Calu3 (cell line): ENCODE measurements at regions not wholly inside any gene's neighbourhood (a gene's known extent, or its start where the extent isn't known, plus 50 kb on each side); places are given as distances from the start of the nearest gene placed in this dataset.

ENCODE experiments used
- BruUV-seq: library from RNA; stranded (reverse); fragments of 400-500 nt; replicated peaks from 2 replicates; lab custom pipeline; 2021; lab: Mats Ljungman, UMichigan
- CTCF ChIA-PET: fragments of 300-600 bp; sonication (Branson Sonifier 250); formaldehyde crosslinking; loops from one replicate; lab custom pipeline; 2022; ENCODE audit warnings: antibody characterized with exemption; lab: Charles Lee
- DNase-seq: peaks from one replicate; pipeline ENCODE4 v3.0.0; 2022
- H3K27ac Mint-ChIP-seq: one replicate; pipeline ENCODE4 v1.8.0; 2022; ENCODE audit warnings: mixed read lengths; ENCODE audit not compliant: unreplicated experiment
- H3K27me3 Mint-ChIP-seq: one replicate; pipeline ENCODE4 v1.8.0; 2022; ENCODE audit warnings: mixed read lengths; ENCODE audit not compliant: unreplicated experiment
- H3K36me3 Mint-ChIP-seq: one replicate; pipeline ENCODE4 v1.8.0; 2022; ENCODE audit warnings: mild to moderate bottlenecking, moderate library complexity, mixed read lengths; ENCODE audit not compliant: insufficient read depth, unreplicated experiment
- H3K4me1 Mint-ChIP-seq: one replicate; pipeline ENCODE4 v1.8.0; 2022; ENCODE audit warnings: mild to moderate bottlenecking, low read depth, mixed read lengths; ENCODE audit not compliant: unreplicated experiment
- H3K4me3 Mint-ChIP-seq: one replicate; pipeline ENCODE4 v1.8.0; 2022; ENCODE audit warnings: mild to moderate bottlenecking, low read depth, moderate library complexity, mixed read lengths; ENCODE audit not compliant: unreplicated experiment
- H3K9me3 Mint-ChIP-seq: one replicate; pipeline ENCODE4 v1.8.0; 2022; ENCODE audit warnings: low read depth, mixed read lengths; ENCODE audit not compliant: unreplicated experiment
- intact Hi-C: fragments of 100-400 bp; cut with micrococcal nuclease; formaldehyde crosslinking; loops from one replicate; pipeline ENCODE4 v1.10.0; 2022; ENCODE audit not compliant: unreplicated experiment
- TF ChIP-seq, protein P1 (sequence below): fragments of 200-600 bp; IDR thresholded peaks from one replicate; pipeline ENCODE4 v1.8.0; 2022; ENCODE audit warnings: antibody characterized with exemption; ENCODE audit not compliant: unreplicated experiment

DNA sequence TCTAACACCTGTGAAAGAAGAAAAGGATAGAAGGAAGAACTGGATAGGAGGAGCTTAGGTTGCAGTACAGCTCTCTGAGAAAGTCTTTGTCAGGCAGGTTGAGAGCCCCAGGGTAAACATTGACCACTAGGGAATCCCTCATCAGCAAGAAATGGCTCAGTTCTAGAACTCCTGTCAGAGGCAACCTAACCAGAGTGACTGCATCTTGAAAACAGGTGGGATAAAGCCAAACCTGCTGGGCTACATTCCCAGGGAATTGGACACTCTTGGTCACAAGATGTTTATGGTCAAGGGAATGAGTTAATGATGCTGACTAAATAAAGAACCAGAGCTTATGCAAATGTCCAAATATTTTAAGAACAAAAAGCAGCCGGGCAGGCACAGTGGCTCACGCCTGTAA lies 108.3 kb upstream of the MED14 start:
- Mint-ChIP-seq H3K27ac (no peak overlapping the region), H3K27me3 (no peaks in the 10 kb centered on the region), H3K4me1 (no peaks in the 10 kb centered on the region), H3K36me3 (no peaks in the 10 kb centered on the region), H3K9me3 (peaks cover 12% of the 10 kb centered on the region), H3K4me3 (no peak overlapping the region)
- intact Hi-C loops, result no loop called here
- no TSS peak for BruUV-seq
- CTCF ChIA-PET, result no interaction called here
- TF ChIP-seq, protein P1, sequence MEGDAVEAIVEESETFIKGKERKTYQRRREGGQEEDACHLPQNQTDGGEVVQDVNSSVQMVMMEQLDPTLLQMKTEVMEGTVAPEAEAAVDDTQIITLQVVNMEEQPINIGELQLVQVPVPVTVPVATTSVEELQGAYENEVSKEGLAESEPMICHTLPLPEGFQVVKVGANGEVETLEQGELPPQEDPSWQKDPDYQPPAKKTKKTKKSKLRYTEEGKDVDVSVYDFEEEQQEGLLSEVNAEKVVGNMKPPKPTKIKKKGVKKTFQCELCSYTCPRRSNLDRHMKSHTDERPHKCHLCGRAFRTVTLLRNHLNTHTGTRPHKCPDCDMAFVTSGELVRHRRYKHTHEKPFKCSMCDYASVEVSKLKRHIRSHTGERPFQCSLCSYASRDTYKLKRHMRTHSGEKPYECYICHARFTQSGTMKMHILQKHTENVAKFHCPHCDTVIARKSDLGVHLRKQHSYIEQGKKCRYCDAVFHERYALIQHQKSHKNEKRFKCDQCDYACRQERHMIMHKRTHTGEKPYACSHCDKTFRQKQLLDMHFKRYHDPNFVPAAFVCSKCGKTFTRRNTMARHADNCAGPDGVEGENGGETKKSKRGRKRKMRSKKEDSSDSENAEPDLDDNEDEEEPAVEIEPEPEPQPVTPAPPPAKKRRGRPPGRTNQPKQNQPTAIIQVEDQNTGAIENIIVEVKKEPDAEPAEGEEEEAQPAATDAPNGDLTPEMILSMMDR, result no peak
- DNase-seq, result no peak

DNA sequence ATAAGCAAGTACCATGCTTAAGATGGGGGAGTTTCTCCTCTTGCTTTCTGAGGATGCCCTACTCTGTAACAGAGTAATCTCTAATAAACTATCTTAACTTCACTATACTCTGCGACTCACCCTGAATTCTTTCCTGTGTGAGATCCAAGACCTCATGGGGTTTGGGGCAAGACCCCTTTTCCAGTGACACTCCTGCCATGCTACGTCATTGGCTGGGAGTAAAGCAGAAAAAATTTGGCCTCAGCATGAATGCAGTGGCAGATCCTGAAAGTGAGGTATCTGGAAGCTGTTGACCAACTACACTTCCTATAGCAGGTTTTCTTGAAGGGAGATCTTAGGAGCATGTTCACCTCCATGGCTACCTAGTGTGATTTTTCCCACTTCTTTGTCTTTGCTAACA lies 109.1 kb upstream of the MED14 start:
- CTCF ChIA-PET, result no interaction called here
- H3K9me3 Mint-ChIP-seq, result peaks cover 9% of the 10 kb centered on the region
- no peak for DNase-seq
- H3K27me3 Mint-ChIP-seq, result no peaks in the 10 kb centered on the region
- no peaks in the 10 kb centered on the region for H3K4me1 Mint-ChIP-seq
- intact Hi-C loops, result no loop called here
- TF ChIP-seq, protein P1, result no peak
- H3K27ac Mint-ChIP-seq, result no peak overlapping the region
- no peaks in the 10 kb centered on the region for H3K36me3 Mint-ChIP-seq
- BruUV-seq, result no TSS peak
- no peak overlapping the region for H3K4me3 Mint-ChIP-seq

DNA sequence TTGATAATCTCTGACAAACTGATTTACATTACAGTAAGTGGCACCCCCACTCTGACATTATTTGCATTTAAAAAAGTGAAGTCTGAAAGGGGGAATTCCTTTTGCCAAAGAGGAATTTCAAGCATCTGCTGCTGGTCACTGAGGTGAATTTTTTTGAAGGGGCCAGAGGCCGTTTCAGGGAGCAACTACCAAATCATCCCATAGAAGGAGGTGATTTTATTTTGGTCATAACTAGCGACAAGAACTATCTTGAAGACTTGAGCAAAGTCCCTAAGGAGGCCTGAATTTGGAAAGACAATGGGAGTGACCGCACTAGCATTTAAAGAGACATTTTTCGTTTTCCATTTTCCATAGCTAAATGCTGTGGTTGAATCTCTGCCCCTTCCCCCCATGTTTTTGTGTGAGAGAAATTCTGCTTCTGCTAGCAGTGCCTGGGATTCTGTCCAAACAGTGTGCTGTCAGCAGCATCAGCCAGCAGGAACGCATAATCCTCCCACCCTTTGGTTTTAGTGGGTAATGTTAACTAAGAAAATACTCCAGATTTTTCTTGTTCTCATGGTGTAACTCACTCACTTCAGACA lies 110.1 kb upstream of the MED14 start:
- no peak overlapping the region for H3K27ac Mint-ChIP-seq
- CTCF ChIA-PET, result no interaction called here

DNA sequence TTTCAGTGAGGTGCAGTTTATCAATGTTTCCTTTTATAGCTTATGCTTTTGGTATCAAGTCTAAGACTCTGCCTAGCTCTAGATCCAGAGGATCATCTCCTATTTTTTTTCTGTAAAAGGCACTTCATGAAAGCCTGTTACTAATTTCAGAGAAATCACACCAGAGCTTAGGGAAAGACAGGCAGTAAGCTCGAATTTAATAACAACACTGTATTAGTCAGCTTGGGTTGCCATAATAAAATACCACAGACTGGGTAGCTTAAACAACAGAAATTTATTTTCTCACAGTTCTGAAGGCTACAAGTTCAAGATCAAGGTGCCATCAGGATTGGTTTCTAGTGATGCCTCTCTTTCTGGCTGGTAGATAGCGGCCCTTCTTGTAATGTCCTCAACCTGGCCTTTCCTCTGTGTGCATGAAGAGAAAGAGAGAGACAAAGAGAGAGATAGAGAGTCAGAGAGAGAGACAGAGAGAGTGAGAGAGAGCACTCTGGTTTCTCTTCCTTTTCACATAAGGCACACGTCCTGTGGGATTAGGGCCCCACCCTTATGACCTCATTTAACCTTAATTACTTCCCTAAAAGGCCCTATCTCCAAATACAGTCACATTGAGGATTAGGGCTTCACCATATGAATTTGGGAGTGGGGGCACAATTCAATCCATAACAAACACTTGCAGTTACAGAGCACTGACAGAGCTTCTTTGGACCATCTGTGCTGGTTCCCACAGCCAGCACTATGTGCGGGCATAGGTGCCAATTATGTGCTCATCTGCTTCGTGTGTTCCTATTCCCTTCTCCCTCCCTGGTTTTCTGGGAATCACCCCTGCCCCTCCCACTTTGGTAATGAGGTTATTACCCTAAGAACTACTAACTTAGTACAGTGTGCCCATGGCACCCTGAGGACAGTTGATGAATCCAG lies 114.8 kb upstream of the MED14 start:
- no peaks in the 10 kb centered on the region for H3K4me1 Mint-ChIP-seq
- no TSS peak for BruUV-seq
- no peaks in the 10 kb centered on the region for H3K27me3 Mint-ChIP-seq
- intact Hi-C loops, result no loop called here
- no peak for DNase-seq
- TF ChIP-seq, protein P1, result no peak
- no peak overlapping the region for H3K27ac Mint-ChIP-seq
- H3K36me3 Mint-ChIP-seq, result no peaks in the 10 kb centered on the region
- H3K9me3 Mint-ChIP-seq, result peaks cover 2% of the 10 kb centered on the region
- CTCF ChIA-PET, result interaction anchor here (0.7 kb wide), 1 partner anchor 68 kb away, joined by 4 read pairs; no protein-coding TSS in a partner anchor
- H3K4me3 Mint-ChIP-seq, result no peak overlapping the region

More for the DNA sequence above, 110.1 kb upstream of the MED14 start:
- intact Hi-C loops, result no loop called here
- H3K4me3 Mint-ChIP-seq, result no peak overlapping the region
- no peaks in the 10 kb centered on the region for H3K4me1 Mint-ChIP-seq
- no peak for DNase-seq
- BruUV-seq, result no TSS peak
- H3K9me3 Mint-ChIP-seq, result peaks cover 10% of the 10 kb centered on the region
- TF ChIP-seq, protein P1, result no peak
- no peaks in the 10 kb centered on the region for H3K27me3 Mint-ChIP-seq
- no peaks in the 10 kb centered on the region for H3K36me3 Mint-ChIP-seq
